ENCODE measurements at regions not wholly inside any gene's neighbourhood (a gene's known extent, or its start where the extent isn't known, plus 50 kb on each side); places are given as distances from the start of the nearest gene placed in this dataset.

DNA sequence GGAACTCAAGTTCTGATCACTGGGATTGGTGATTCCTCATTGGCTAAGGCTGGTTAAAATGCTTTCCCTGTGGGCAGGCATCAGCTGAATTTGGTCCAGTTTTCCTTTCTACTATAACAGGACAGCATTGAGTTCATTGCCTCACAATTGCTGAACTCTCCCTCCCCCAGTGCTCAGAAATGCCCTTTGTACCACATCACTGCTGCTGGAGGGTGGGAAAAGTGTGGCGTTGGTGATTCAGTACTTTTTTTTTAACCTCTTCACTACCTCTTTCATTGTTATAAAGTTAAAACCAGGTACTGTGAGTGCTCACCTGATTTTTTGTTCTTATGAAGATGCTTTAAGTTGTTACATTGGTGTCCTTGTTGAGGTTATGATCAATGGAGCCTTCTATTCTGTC lies 69.3 kb upstream of the IL2 start:
- TF ChIP-seq, protein P1, sequence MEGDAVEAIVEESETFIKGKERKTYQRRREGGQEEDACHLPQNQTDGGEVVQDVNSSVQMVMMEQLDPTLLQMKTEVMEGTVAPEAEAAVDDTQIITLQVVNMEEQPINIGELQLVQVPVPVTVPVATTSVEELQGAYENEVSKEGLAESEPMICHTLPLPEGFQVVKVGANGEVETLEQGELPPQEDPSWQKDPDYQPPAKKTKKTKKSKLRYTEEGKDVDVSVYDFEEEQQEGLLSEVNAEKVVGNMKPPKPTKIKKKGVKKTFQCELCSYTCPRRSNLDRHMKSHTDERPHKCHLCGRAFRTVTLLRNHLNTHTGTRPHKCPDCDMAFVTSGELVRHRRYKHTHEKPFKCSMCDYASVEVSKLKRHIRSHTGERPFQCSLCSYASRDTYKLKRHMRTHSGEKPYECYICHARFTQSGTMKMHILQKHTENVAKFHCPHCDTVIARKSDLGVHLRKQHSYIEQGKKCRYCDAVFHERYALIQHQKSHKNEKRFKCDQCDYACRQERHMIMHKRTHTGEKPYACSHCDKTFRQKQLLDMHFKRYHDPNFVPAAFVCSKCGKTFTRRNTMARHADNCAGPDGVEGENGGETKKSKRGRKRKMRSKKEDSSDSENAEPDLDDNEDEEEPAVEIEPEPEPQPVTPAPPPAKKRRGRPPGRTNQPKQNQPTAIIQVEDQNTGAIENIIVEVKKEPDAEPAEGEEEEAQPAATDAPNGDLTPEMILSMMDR (IDR thresholded peaks at IDR 0.05; ENCODE audit: low read depth, low read length): no peak
- no peak for TF ChIP-seq EZH2phosphoT487 (IDR thresholded peaks at IDR 0.05; ENCODE audit: low read depth)

Data from OCI-LY3 (cell line).